WTC11 (cell line): ENCODE measurements at regions not wholly inside any gene's neighbourhood (a gene's known extent, or its start where the extent isn't known, plus 50 kb on each side); places are given as distances from the start of the nearest gene placed in this dataset.

ENCODE experiments used
- ATAC-seq: fragments of 200-7000 bp; cut with Tn5 transposase; 2 replicates; pipeline ENCODE4 v1.10.0; 2021; ENCODE audit warnings: mild to moderate bottlenecking, moderate library complexity
- CTCF ChIA-PET: fragments of 300-600 bp; sonication (Branson Sonifier 250); formaldehyde crosslinking; loops from one replicate; lab custom pipeline; 2021; ENCODE audit warnings: antibody characterized with exemption; lab: Charles Lee
- POLR2A ChIA-PET: fragments of 350-600 bp; sonication (Branson Sonifier 250); formaldehyde crosslinking; loops from one replicate; lab custom pipeline; 2021; ENCODE audit warnings: antibody characterized with exemption; lab: Charles Lee
- DNase-seq: peaks from one replicate; pipeline ENCODE4 v3.0.0; 2021; ENCODE audit warnings: low spot score
- H3K27ac Mint-ChIP-seq: 2 replicates; pipeline ENCODE4 v1.8.0; 2021; ENCODE audit warnings: mixed read lengths
- H3K27me3 Mint-ChIP-seq: 2 replicates; pipeline ENCODE4 v1.8.0; 2021; ENCODE audit warnings: low read depth, mild to moderate bottlenecking, moderate library complexity, mixed read lengths
- H3K36me3 Mint-ChIP-seq: 2 replicates; pipeline ENCODE4 v1.8.0; 2021; ENCODE audit warnings: mixed read lengths
- H3K4me1 Mint-ChIP-seq: 2 replicates; pipeline ENCODE4 v1.8.0; 2022; ENCODE audit warnings: mixed read lengths
- H3K4me3 Mint-ChIP-seq: 2 replicates; pipeline ENCODE4 v1.8.0; 2021; ENCODE audit warnings: mild to moderate bottlenecking, moderate library complexity, mixed read lengths
- H3K9me3 Mint-ChIP-seq: 2 replicates; pipeline ENCODE4 v1.8.0; 2021; ENCODE audit warnings: mixed read lengths
- ARID4B ChIP-seq: sonication (generic); formaldehyde crosslinking; IDR thresholded peaks from 2 replicates; pipeline ENCODE4 v1.8.0; 2023; ENCODE audit warnings: missing genetic modification reagents, mild to moderate bottlenecking, borderline replicate concordance
- CBFB ChIP-seq: sonication (generic); formaldehyde crosslinking; IDR thresholded peaks from 2 replicates; pipeline ENCODE4 v1.8.1; 2022; ENCODE audit warnings: mild to moderate bottlenecking, low read depth, missing genetic modification reagents
- E2F4 ChIP-seq: sonication (generic); formaldehyde crosslinking; IDR thresholded peaks from 2 replicates; pipeline ENCODE4 v1.8.1; 2022; ENCODE audit warnings: low read depth, mild to moderate bottlenecking, moderate library complexity, missing genetic modification reagents, borderline replicate concordance
- EMX1 ChIP-seq: fragments of 250-450 bp; sonication (Bioruptor Pico); IDR thresholded peaks from 2 replicates; pipeline ENCODE4 v1.8.0; 2021; ENCODE audit warnings: mild to moderate bottlenecking
- HMGA2 ChIP-seq: fragments of 250-450 bp; sonication (Bioruptor Pico); IDR thresholded peaks from 2 replicates; pipeline ENCODE4 v1.4.0; 2021; ENCODE audit warnings: mild to moderate bottlenecking, moderate library complexity
- MXD4 ChIP-seq: fragments of 250-450 bp; sonication (Bioruptor Pico); IDR thresholded peaks from 2 replicates; pipeline ENCODE4 v1.8.0; 2021; ENCODE audit warnings: mild to moderate bottlenecking, moderate library complexity, borderline replicate concordance
- NFYB ChIP-seq: sonication (generic); formaldehyde crosslinking; conservative IDR thresholded peaks from 2 replicates; pipeline ENCODE4 v1.8.0; 2022; ENCODE audit warnings: low read depth, missing genetic modification reagents
- PRDM15 ChIP-seq: sonication (generic); formaldehyde crosslinking; IDR thresholded peaks from 2 replicates; pipeline ENCODE4 v1.8.0; 2022; ENCODE audit warnings: missing genetic modification reagents
- SMAD4 ChIP-seq: sonication (generic); formaldehyde crosslinking; IDR thresholded peaks from 2 replicates; pipeline ENCODE4 v1.8.0; 2022; ENCODE audit warnings: mild to moderate bottlenecking, missing genetic modification reagents
- SOX15 ChIP-seq: fragments of 250-450 bp; sonication (Bioruptor Pico); IDR thresholded peaks from 2 replicates; pipeline ENCODE4 v1.9.0; 2021; ENCODE audit warnings: mild to moderate bottlenecking
- TCF7 ChIP-seq: sonication (generic); formaldehyde crosslinking; IDR thresholded peaks from 2 replicates; pipeline ENCODE4 v1.8.0; 2022; ENCODE audit warnings: mild to moderate bottlenecking, low read depth, missing genetic modification reagents, moderate library complexity
- USF1 ChIP-seq: sonication (generic); formaldehyde crosslinking; IDR thresholded peaks from 2 replicates; pipeline ENCODE4 v1.8.0; 2022; ENCODE audit warnings: mild to moderate bottlenecking, missing genetic modification reagents
- ZNF121 ChIP-seq: sonication (generic); formaldehyde crosslinking; IDR thresholded peaks from 2 replicates; pipeline ENCODE4 v1.8.0; 2023; ENCODE audit warnings: missing genetic modification reagents
- ZSCAN18 ChIP-seq: fragments of 250-450 bp; sonication (Bioruptor Pico); IDR thresholded peaks from 2 replicates; pipeline ENCODE4 v2.1.2; 2022; ENCODE audit warnings: mild to moderate bottlenecking, moderate library complexity

DNA sequence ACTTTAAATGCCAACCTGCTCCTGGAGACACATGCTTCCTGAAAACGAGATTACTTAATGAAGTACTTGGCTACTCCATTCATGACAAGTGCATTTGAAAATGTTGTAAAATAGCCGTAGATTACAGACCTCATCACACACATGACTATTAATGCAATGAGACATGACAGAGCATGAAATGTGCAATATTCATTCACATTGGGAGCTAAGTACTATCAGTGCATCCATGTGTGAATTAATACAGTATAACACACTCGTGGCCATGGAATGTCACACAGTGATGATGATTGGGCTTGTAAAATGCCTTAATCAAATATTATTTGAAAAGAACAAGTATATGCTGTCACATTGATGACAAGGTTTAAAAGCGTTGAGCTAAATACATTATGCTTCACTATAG, 407.0 kb downstream of the AMY1C start (continued):
- no peak for TF ChIP-seq PRDM15
- TF ChIP-seq EMX1: no peak
- no peak for TF ChIP-seq USF1 (CRISPR knock-in tag)

DNA sequence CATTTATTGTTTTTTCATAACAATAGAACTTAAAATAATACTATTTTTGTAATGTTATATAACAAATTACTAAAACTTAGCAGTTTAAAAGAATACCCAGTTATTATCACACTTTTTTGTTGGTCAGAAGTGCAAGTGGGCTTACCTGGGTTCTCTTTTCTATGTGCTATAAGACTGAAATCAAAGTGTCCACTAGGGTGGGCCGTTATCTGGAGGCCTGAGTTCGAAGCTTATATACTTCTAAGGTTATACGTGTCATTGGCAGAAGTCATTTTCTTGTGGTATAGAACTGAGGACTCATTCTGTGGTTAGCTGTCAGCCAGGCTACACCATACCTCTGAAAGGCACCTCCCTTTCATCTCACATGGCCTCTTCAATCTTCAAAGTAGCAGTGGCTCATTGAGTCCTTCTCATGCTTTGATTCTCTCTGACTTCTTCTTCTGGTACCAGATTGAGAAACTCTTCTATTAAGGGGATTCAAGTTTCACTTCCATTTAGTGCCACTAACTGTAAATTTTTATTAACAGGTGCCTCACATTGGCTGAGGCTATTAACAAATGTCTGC, 414.3 kb downstream of the AMY1C start:
- Mint-ChIP-seq H3K27me3 (no peaks in the 10 kb centered on the region), H3K4me3 (no peak overlapping the region), H3K27ac (no peak overlapping the region), H3K4me1 (no peaks in the 10 kb centered on the region), H3K36me3 (no peaks in the 10 kb centered on the region), H3K9me3 (no peaks in the 10 kb centered on the region)
- ATAC-seq (peak; percentile 28; the same call in 1 of the 2 replicates), DNase-seq (no peak)
- POLR2A ChIA-PET: no interaction called here
- CTCF ChIA-PET: no interaction called here
- TF ChIP-seq NFYB (CRISPR knock-in tag) (no peak), CBFB (CRISPR knock-in tag) (no peak), ZNF121 (CRISPR knock-in tag) (no peak), SMAD4 (CRISPR knock-in tag) (no peak), E2F4 (CRISPR knock-in tag) (no peak), ARID4B (no peak), SOX15 (no peak), MXD4 (CRISPR knock-in tag) (no peak), HMGA2 (no peak), ZSCAN18 (CRISPR knock-in tag) (no peak), PRDM15 (no peak), USF1 (CRISPR knock-in tag) (no peak), TCF7 (CRISPR knock-in tag) (no peak)
